ENCODE measurements at regions not wholly inside any gene's neighbourhood (a gene's known extent, or its start where the extent isn't known, plus 50 kb on each side); places are given as distances from the start of the nearest gene placed in this dataset.

DNA sequence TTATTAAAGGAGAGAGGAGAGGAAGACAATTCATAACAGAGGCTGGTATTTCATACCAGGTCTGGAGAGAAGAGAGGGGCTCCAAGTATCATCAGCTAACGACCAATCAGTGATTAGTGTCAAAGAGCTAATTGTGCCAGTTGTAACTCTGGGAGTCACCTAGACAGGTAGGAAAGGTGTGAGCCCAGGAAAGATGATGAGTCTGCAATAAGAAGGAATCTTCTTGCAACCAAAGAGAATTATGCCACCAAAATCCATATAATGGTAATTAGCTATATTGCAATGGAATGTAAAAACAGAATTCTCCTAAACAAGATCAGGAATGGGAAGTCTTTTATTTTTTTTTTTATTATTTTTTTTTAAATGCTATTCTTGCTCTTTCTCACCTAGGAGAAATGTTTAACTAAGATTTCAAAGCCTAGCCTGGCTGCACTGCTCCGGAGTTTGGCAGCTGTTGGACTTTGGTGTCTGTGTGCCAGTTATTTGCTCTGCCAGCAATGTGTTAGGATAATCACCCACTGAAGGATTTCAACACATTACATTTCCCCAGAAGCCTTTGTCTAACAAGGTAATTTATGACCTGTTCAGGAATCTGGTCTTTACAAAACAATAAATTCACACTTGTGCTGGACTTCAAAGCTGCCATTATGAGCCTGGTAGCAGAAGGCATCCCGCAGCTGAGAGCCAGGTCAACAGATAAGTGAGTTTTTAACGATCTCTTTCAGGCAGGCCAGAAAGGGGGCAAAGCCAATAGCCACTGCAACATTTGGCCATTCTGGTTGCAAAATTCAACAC lies 89.4 kb downstream of the FOXB1 start:
- DNase-seq (ENCODE audit: low read depth in 2 of 2): no peak

DNA sequence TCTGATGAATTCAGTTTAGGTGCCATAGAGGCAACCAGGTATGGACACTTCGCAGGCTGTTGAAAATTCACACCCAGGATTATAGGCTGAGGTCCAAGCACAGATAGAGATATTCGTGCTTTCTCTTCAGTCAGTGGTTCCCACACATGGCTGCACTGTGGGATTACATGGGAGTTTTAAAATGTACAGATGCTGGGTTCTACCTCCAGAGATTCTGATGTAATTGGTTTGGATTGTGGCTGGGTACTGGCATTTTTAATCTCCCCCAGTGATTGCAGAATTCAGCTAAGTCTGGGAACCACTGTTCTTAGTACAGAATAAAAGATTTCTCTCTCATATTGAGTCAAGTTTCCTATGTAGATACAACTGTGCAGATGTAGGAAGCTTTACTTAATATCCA lies 91.6 kb downstream of the FOXB1 start:
- no peak for DNase-seq (ENCODE audit: low read depth in 2 of 2)

DNA sequence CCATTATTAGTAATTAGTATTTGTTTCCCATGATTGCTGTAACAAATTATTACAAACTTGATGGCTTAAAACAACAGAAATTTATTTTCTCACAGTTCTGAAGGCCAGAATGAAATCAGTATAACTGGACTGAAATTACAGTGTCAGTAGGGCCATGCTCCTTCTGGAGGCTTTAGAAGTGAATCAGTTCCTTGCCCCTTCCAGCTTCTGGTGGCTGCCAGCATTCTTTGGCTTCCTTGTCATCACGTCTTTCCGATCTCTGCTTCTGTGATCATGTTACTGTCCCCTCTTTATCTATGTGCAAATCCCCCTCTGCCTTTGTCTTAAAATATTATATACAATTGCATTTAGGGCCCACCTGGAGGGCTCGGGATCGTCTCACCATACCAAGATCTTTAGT lies 92.0 kb downstream of the FOXB1 start:
- DNase-seq (ENCODE audit: low read depth in 2 of 2): no peak

GRCh38 chr15:60101416-60101815 lies 97.3 kb downstream of the FOXB1 start:
- no peak for DNase-seq (ENCODE audit: low read depth in 2 of 2)

DNA sequence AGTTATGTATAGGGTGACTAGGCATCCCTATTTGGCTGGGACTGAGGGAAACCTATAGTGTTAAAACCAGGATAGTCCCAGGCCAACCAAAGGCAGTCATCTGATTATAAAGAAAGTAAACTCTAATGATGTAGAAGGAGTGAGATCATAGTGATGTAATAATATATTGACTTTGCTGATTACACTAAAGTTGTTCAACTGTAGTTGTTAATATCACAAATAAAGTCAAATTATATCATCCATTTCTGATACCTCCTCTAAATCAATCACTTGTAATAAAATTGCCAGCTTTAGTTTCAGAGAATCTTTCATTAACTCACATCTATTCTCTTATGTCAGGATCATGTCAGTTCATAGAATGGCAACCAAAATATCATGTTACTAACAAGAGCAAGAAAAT lies 98.6 kb downstream of the FOXB1 start:
- no peak for DNase-seq (ENCODE audit: low read depth in 2 of 2)

DNA sequence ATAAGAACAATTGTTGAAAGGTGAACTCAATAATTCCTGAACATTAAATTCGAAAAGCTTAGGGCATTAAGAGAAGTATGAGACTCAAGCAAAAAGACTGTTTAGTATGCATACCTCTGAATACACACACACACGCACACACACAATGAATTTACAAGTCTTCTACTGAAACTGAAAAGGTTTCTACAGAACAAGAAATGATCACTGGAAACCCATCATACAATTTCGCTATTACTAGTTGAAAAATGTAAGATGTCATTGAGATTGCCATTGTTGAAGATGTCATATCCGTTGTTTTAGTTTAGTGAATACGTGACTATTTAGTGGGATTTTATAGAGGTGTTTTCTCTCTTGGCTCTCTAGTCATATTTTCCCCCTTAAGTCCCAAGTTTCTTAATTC lies 106.8 kb downstream of the FOXB1 start:
- DNase-seq (ENCODE audit: low read depth in 2 of 2): no peak

DNA sequence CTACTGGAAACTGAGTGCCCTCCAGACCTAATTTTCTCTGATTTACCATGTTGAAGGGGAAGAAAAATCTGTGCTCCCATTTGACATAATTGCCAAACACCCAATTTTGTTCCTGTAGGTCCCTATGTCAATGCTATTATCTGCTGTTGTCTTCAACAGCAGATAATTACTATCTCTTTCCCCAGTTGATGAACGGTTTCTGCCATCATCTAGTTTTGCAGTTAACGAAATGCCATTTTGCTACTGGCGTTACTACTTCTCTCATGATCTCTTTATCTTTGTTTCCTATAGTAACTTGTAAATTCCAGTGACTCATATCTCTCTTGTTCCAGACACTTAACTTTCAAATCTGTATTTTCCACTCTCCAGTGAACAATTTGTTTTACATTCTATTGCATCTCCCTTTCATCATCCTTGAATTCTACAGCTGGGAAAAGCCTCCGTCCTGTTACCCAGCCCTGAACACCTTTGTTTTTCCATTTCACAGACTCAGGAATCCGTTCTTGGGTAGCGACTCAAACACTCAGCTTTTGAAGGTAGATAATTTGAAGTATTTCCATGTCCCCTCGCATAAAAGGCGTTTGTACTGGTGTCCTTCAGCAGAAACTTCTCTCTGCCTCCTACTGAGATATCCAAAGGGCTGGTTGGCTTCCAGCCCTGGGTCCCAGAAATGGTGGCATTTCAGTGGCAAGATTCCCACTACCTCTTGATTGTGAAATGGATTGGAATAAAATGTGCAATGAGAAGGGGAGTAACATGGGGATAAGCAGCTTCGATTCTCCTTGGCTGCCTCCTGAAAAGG lies 111.7 kb downstream of the FOXB1 start:
- no peak for DNase-seq (ENCODE audit: low read depth in 2 of 2)

- DNase-seq (ENCODE audit: low read depth in 2 of 2): no peak
These were observed 112.5 kb downstream of the FOXB1 start for GRCh38 chr15:60116456-60117089.

DNA sequence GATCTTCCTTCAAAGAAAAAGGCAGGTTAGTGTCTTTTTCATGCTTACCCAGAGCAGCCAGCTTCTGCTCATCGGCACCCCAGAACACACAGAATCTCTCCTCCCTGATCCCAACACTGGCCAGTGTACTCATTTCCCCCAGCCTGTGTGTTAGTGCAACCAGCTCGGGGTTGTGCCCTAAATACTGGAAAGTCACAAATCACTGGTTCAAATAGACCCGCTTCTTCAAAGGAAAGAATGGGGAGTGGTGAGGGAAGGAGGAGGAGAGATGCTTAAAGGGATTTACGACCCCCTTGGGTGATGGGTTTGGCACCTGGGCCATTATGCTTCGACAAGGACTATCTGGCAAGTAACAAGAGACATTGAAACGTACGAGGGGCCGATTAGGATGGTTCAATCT lies 114.0 kb downstream of the FOXB1 start:
- DNase-seq (ENCODE audit: low read depth in 2 of 2): no peak

- no peak for DNase-seq (ENCODE audit: low read depth in 2 of 2)
These were observed 114.5 kb downstream of the FOXB1 start for GRCh38 chr15:60118626-60119025.

GRCh38 chr15:60119101-60119500 lies 115.0 kb downstream of the FOXB1 start:
- no peak for DNase-seq (ENCODE audit: low read depth in 2 of 2)

DNA sequence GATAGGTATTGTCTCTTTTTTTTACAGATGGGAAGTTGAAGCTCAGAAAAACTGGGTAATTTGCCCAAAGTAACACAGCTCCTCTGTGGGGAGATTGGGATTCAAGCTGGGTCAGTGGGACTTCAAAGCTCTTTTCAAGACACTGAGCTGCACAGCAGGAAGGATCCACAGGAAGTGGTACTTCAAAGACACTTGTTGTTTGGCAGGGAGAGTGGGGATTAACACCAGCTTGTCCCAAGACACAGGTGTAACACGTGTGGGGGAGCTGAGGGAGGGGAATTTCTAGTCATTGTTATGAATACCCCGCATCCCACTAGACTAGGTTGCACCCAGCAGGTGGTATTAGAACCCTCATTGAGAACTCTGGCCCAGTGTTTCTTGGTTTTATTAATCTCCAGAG lies 116.0 kb downstream of the FOXB1 start:
- no peak for DNase-seq (ENCODE audit: low read depth in 2 of 2)

DNA sequence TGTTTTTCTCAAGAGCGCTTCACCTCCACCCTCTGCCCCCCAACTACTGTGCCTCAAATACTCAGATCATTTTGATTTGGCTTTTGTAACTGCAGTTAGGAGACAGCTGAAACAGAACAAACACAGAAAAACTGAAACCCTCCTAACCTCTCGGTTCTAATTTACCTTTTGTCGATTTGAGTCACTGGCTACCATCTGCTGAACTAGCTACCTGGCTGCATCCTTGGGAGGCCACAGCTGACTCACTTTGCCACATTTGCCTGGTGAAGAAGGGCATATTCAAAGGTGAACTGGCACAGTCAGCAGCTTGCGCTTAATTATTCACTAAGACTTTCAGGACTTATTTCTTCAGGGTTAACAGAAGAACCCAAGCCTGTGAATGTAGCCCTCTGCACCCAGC lies 117.7 kb downstream of the FOXB1 start:
- DNase-seq (ENCODE audit: low read depth in 2 of 2): no peak

DNA sequence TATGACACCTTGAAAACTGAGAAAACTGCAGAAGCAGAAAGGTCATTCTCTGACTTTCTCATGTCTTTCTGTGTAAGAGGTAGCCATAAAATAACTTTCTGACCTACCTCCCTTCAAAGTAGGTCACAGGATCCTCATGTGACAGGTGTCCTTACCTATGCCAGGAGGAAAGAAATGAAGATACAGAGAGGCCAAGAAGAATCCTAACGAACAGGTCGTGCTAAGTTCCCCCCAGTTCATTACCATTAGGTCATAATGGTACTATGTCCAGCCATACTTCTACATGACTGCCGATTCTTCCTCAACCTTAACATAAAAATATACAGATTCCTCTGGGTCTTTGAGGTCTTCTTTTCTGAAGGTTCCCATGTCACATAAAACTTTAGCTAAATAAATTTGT lies 118.6 kb downstream of the FOXB1 start:
- DNase-seq (ENCODE audit: low read depth in 2 of 2): no peak

- DNase-seq (ENCODE audit: low read depth in 2 of 2): no peak
These were observed 120.5 kb downstream of the FOXB1 start for GRCh38 chr15:60124460-60125070.

- no peak for DNase-seq (ENCODE audit: low read depth in 2 of 2)
These were observed 121.2 kb downstream of the FOXB1 start for GRCh38 chr15:60125334-60125733.

DNA sequence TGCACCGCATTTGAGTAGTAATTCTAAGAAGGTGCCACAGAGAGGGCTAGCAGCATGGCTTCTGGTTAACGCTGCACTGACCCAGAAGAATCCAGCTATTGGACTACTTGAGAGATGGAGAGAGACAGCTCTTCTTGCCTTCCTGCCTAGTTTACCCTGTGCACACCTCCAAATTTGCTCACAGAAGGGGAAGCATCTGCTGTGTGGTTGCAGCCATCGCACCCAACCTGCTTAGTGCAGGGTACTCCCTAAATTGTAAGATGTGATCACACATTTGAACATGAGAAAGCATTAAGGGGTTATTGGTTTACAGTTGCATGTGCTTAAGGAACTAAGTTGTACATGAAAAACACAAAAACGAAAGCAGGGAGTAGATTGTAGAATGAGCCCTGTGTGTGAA lies 122.1 kb downstream of the FOXB1 start:
- DNase-seq (ENCODE audit: low read depth in 2 of 2): no peak

- no peak for DNase-seq (ENCODE audit: low read depth in 2 of 2)
These were observed 122.5 kb downstream of the FOXB1 start for GRCh38 chr15:60126661-60127060.

DNA sequence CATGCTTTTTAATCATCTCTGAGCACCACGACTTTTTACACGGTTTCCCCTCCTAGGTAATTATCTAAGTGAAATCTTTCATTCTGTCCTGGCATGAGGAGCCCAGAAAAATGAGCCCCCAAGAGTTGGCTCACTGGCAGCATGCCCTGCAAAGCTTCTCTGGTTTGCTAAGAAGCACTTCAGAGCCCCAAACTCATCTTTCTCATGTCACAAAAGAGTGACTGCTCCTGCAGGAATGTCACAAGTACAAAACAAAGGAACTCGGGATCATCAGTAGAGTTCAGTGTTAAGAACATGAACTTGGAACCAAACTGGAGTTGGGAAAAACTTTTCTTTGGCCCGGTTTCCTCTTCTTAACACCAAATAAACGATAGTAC lies 123.9 kb downstream of the FOXB1 start:
- no peak for DNase-seq (ENCODE audit: low read depth in 2 of 2)

GRCh38 chr15:60128710-60129109 lies 124.6 kb downstream of the FOXB1 start:
- DNase-seq (ENCODE audit: low read depth in 2 of 2): no peak

- DNase-seq (ENCODE audit: low read depth in 2 of 2): no peak
These were observed 126.3 kb downstream of the FOXB1 start for GRCh38 chr15:60130398-60130797.

- no peak for DNase-seq (ENCODE audit: low read depth in 2 of 2)
These were observed 126.7 kb downstream of the FOXB1 start for GRCh38 chr15:60130821-60131220.

Measured in activated CD8-positive, alpha-beta memory T cell treated with anti-CD3 and anti-CD28 coated beads for 4 hours (primary cell).